Caco-2 (cell line): ENCODE measurements at regions not wholly inside any gene's neighbourhood (a gene's known extent, or its start where the extent isn't known, plus 50 kb on each side); places are given as distances from the start of the nearest gene placed in this dataset.

Source experiments
- BruUV-seq: library from RNA; stranded (reverse); fragments of 400-500 nt; replicated peaks from 2 replicates; lab custom pipeline; 2021; lab: Mats Ljungman, UMichigan
- CTCF ChIA-PET: fragments of 300-600 bp; sonication (Branson Sonifier 250); formaldehyde crosslinking; loops from one replicate; lab custom pipeline; 2022; ENCODE audit warnings: antibody characterized with exemption; lab: Charles Lee
- POLR2A ChIA-PET: fragments of 300-600 bp; sonication (Branson Sonifier 250); formaldehyde crosslinking; loops from one replicate; lab custom pipeline; 2022; ENCODE audit warnings: antibody characterized with exemption; lab: Charles Lee
- DNase-seq, 2 experiments: peaks; one replicate each; pipeline versions ENCODE4 v3.0.0 to v3.0.0-alpha.2; 2020 to 2022
- H3K27me3 ChIP-seq: replicated peaks from 2 replicates; pipeline ENCODE4 v1.6.0; 2011; ENCODE audit warnings: low read length; ENCODE audit not compliant: control insufficient read depth, insufficient read depth
- H3K36me3 ChIP-seq: 2 replicates; pipeline ENCODE4 v1.5.1; 2011; ENCODE audit warnings: low read length; ENCODE audit not compliant: control insufficient read depth, insufficient read depth
- H3K4me1 ChIP-seq: fragments of 250-450 bp; sonication (Bioruptor Pico); 2 replicates; pipeline ENCODE4 v1.5.1; 2020; ENCODE audit warnings: mild to moderate bottlenecking
- H3K4me3 ChIP-seq: 2 replicates; pipeline ENCODE4 v1.5.1; 2011; ENCODE audit warnings: low read depth, mild to moderate bottlenecking, control low read depth, low read length
- H3K9me3 ChIP-seq: fragments of 250-450 bp; sonication (Bioruptor Pico); 2 replicates; pipeline ENCODE4 v1.5.1; 2020; ENCODE audit warnings: mild to moderate bottlenecking, moderate library complexity
- H3K27ac Mint-ChIP-seq: one replicate; pipeline ENCODE4 v1.8.0; 2022; ENCODE audit warnings: mixed read lengths; ENCODE audit not compliant: unreplicated experiment
- H3K27me3 Mint-ChIP-seq: one replicate; pipeline ENCODE4 v1.8.0; 2022; ENCODE audit warnings: mixed read lengths; ENCODE audit not compliant: insufficient read depth, unreplicated experiment
- H3K36me3 Mint-ChIP-seq: one replicate; pipeline ENCODE4 v1.8.0; 2022; ENCODE audit warnings: mild to moderate bottlenecking, mixed read lengths; ENCODE audit not compliant: insufficient read depth, unreplicated experiment
- H3K4me1 Mint-ChIP-seq: one replicate; pipeline ENCODE4 v1.8.0; 2022; ENCODE audit warnings: low read depth, mixed read lengths; ENCODE audit not compliant: unreplicated experiment
- H3K4me3 Mint-ChIP-seq: one replicate; pipeline ENCODE4 v1.8.0; 2022; ENCODE audit warnings: mild to moderate bottlenecking, moderate library complexity, mixed read lengths; ENCODE audit not compliant: unreplicated experiment
- H3K9me3 Mint-ChIP-seq: one replicate; pipeline ENCODE4 v1.8.0; 2022; ENCODE audit warnings: mixed read lengths; ENCODE audit not compliant: unreplicated experiment
- intact Hi-C: fragments of 100-400 bp; cut with micrococcal nuclease; formaldehyde crosslinking; loops from one replicate; pipeline ENCODE4 v1.10.0; 2022; ENCODE audit not compliant: unreplicated experiment
- TF ChIP-seq, protein P1 (sequence below), 2 experiments: fragments of 200-600 bp in 1 of 2; IDR thresholded peaks; 1 replicate in 1 of 2; 2 replicates in 1 of 2; pipeline versions ENCODE4 v1.5.1 to v1.8.0; 2011 to 2022; ENCODE audit warnings: antibody characterized with exemption in 1 of 2, control low read depth in 1 of 2, inconsistent platforms in 1 of 2, low read depth in 1 of 2, low read length in 1 of 2, mild to moderate bottlenecking in 1 of 2, moderate library complexity in 1 of 2; ENCODE audit not compliant: insufficient read depth in 1 of 2, severe bottlenecking in 1 of 2, unreplicated experiment in 1 of 2

DNA sequence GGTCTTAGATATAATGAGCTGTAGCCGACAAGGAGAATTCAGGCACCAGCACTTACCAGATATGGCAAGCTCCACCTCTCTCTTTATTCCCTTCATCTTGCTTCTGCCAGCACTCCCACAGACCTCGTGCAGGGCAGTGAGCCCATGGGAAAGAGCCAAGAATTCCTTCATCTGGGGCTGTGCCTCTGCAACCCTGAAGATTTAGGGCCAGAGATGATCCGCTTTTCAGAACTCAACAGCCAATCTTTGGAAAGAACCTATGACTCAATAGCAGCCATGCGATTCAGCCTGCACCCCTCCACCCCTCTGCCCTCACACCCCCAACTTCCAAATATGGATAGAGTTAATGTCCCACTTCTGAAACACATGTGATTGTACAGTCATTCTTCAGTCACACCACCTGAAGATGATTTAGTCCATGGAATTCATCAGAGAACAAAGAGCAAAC is 533.7 kb upstream of the TNP1 start:
- CTCF ChIA-PET, result no interaction called here
- Histone ChIP-seq H3K27me3 (no peaks in the 10 kb centered on the region), H3K9me3 (peaks cover 17% of the 10 kb centered on the region; the same call in 1 of the 2 replicates), H3K4me3 (no peak overlapping the region), H3K36me3 (no peaks in the 10 kb centered on the region), H3K4me1 (no peaks in the 10 kb centered on the region)
- intact Hi-C loops, result no loop called here
- H3K4me1 Mint-ChIP-seq, result no peaks in the 10 kb centered on the region
- H3K36me3 Mint-ChIP-seq, result no peaks in the 10 kb centered on the region
- TF ChIP-seq, protein P1, sequence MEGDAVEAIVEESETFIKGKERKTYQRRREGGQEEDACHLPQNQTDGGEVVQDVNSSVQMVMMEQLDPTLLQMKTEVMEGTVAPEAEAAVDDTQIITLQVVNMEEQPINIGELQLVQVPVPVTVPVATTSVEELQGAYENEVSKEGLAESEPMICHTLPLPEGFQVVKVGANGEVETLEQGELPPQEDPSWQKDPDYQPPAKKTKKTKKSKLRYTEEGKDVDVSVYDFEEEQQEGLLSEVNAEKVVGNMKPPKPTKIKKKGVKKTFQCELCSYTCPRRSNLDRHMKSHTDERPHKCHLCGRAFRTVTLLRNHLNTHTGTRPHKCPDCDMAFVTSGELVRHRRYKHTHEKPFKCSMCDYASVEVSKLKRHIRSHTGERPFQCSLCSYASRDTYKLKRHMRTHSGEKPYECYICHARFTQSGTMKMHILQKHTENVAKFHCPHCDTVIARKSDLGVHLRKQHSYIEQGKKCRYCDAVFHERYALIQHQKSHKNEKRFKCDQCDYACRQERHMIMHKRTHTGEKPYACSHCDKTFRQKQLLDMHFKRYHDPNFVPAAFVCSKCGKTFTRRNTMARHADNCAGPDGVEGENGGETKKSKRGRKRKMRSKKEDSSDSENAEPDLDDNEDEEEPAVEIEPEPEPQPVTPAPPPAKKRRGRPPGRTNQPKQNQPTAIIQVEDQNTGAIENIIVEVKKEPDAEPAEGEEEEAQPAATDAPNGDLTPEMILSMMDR (IDR thresholded peaks at IDR 0.05; ENCODE audit: insufficient read depth in 1 of 2, low read depth in 1 of 2, low read length in 1 of 2, severe bottlenecking in 1 of 2, unreplicated experiment in 1 of 2), result no peak
- no TSS peak for BruUV-seq
- H3K4me3 Mint-ChIP-seq, result no peak overlapping the region
- DNase-seq, result no peak
- POLR2A ChIA-PET, result no interaction called here
- H3K27me3 Mint-ChIP-seq, result peaks cover 3% of the 10 kb centered on the region
- H3K27ac Mint-ChIP-seq, result no peak overlapping the region
- H3K9me3 Mint-ChIP-seq, result peaks cover 36% of the 10 kb centered on the region

DNA sequence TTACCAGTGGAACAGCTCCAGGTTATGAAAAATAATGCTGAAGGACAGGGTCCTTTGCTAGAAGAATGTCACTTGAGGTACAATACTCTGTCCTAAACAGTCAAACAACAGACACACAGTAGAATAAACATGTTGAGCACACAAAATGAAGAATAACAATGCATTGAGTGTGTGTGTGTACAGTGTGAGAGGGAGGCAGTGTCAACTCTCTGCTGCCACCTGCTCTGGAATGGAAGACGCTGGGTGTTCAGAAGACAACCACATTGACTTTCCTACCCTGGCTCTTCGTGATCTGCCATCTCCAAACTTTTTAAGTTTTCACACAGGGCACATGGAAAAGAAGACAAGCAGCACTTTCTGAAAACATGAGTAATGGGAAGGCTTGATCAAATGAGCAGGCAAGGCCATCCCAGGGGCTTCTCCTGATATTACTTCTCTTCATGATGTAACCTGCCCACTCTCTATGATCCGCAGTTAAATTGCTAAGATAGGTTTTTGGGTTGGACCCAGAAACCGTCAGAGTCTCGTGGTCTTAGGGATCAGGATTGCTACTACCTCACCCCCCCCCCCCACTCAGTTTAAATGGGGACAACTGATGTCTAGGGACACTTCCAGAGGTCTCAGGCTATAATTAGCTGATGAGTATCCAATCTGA is 533.2 kb upstream of the TNP1 start:
- Mint-ChIP-seq H3K4me3 (no peak overlapping the region), H3K36me3 (no peaks in the 10 kb centered on the region)
- CTCF ChIA-PET, result interaction anchor here (0.6 kb wide), 1 partner anchor 287 kb away, joined by 5 read pairs; no protein-coding TSS in a partner anchor

DNA sequence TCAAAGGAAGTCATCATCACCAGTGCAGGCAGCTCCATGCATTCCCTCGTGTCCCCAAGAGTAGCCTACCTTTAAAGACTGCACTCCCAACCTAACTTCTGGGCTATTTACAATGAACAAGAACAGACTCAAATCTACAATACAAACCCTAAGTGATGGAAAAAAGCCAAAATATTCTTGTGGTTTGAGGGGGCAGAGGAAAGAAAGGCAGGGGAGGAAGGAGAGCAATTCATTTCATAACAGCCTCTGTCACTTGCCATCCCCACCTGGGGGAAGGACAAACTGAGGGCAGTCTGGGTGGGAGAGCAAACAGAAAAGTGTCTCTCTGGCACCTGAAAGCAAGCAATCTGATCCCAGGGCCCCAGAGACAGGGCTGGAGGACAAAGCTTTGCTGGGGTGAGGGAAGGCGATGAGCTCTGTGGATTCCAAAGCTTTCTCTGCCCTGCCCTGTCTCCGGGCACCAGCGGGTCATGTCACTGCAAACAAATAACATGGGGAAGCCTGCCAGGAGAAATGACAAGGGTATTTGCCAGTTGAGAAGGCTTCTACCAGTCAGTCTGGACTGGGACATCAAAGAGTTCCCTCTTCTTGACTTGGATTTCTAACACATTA is 528.0 kb upstream of the TNP1 start:
- TF ChIP-seq, protein P1 (IDR thresholded peaks at IDR 0.05; ENCODE audit: insufficient read depth in 1 of 2, low read depth in 1 of 2, low read length in 1 of 2, severe bottlenecking in 1 of 2, unreplicated experiment in 1 of 2), result no peak
- ChIA-PET CTCF (no interaction called here), POLR2A (no interaction called here)
- H3K27ac Mint-ChIP-seq, result no peak overlapping the region
- H3K4me3 Mint-ChIP-seq, result no peak overlapping the region
- intact Hi-C loops, result no loop called here
- Histone ChIP-seq H3K4me1 (no peaks in the 10 kb centered on the region), H3K4me3 (no peak overlapping the region), H3K27me3 (no peaks in the 10 kb centered on the region; the same call in 1 of the 2 replicates), H3K36me3 (no peaks in the 10 kb centered on the region), H3K9me3 (peaks cover 19% of the 10 kb centered on the region; the same call in 1 of the 2 replicates)
- H3K36me3 Mint-ChIP-seq, result no peaks in the 10 kb centered on the region
- no TSS peak for BruUV-seq
- no peak for DNase-seq
- H3K9me3 Mint-ChIP-seq, result peaks cover 29% of the 10 kb centered on the region
- peaks cover 9% of the 10 kb centered on the region for H3K27me3 Mint-ChIP-seq
- H3K4me1 Mint-ChIP-seq, result no peaks in the 10 kb centered on the region

More for the DNA sequence above, 533.2 kb upstream of the TNP1 start:
- peaks cover 17% of the 10 kb centered on the region; the same call in 1 of the 2 replicates for H3K9me3 ChIP-seq
- Mint-ChIP-seq H3K27me3 (peaks cover 3% of the 10 kb centered on the region), H3K27ac (no peak overlapping the region), H3K9me3 (peaks cover 36% of the 10 kb centered on the region), H3K4me1 (no peaks in the 10 kb centered on the region)
- no peaks in the 10 kb centered on the region for H3K4me1 ChIP-seq
- POLR2A ChIA-PET, result no interaction called here
- no peak for DNase-seq
- H3K27me3 ChIP-seq, result no peaks in the 10 kb centered on the region
- intact Hi-C loops, result no loop called here
- TF ChIP-seq, protein P1 (IDR thresholded peaks at IDR 0.05; ENCODE audit: insufficient read depth in 1 of 2, low read depth in 1 of 2, low read length in 1 of 2, severe bottlenecking in 1 of 2, unreplicated experiment in 1 of 2), result no peak
- no peak overlapping the region for H3K4me3 ChIP-seq
- no peaks in the 10 kb centered on the region for H3K36me3 ChIP-seq
- no TSS peak for BruUV-seq
